Kidney tubule cell (primary cell): ENCODE measurements at regions not wholly inside any gene's neighbourhood (a gene's known extent, or its start where the extent isn't known, plus 50 kb on each side); places are given as distances from the start of the nearest gene placed in this dataset.
"Not testable (repeated sequence)": the region's sequence is repeated elsewhere in the genome, so short reads cannot be mapped to it uniquely, and the experiment has no call there.

Source experiments
- DNase-seq: peaks from one replicate; pipeline ENCODE4 v3.0.0-alpha.2; 2018; ENCODE audit warnings: low spot score

DNA sequence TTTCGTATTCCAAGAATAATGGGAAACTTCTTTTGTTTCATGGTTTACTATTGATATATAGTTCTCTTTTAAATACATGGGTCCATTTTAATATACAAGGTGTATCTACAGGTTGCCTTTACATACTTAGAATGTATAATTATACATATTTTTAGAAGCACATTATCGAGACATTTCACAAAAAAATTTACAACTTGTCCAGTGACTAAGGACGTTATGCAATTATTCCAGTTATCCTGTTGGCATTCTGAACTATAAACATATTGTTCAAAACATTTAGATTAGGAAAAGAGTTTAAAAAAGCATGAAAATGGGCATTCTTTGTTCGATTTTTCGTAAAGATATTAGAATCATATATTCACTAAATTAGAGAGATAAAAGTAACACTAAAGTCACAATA lies 344.6 kb upstream of the TMEFF2 start:
- no peak for DNase-seq

DNA sequence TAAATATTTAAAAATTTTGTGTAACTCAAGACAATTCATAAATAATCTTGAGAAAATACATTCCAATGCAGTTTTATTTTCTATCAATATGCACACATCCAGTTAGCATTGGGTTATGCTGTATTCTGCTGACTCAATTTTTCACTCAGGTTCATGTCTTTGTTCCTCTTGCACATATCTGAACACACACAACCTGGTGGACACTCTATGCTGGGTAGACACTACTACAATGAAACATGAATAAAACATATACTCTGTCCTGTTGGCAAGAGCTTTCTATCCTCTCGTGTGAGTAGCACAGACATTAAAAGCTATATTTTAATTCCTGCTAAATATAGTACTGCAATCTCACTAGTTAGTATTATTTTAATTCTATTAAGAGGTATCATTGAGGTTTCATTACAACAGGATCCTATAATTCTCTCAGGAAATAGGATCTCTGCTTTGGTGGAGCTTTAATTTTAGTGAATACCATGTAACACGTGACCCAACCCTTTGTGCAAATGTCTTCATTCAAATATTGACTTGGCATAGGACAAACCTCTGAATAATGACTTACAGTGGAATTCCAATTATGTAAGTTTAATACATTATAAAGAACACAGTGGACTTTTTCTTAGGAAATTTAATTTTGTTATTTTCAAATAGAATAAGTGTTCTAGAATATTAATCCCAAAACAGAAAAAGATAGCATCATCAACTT lies 342.3 kb upstream of the TMEFF2 start:
- no peak for DNase-seq

DNA sequence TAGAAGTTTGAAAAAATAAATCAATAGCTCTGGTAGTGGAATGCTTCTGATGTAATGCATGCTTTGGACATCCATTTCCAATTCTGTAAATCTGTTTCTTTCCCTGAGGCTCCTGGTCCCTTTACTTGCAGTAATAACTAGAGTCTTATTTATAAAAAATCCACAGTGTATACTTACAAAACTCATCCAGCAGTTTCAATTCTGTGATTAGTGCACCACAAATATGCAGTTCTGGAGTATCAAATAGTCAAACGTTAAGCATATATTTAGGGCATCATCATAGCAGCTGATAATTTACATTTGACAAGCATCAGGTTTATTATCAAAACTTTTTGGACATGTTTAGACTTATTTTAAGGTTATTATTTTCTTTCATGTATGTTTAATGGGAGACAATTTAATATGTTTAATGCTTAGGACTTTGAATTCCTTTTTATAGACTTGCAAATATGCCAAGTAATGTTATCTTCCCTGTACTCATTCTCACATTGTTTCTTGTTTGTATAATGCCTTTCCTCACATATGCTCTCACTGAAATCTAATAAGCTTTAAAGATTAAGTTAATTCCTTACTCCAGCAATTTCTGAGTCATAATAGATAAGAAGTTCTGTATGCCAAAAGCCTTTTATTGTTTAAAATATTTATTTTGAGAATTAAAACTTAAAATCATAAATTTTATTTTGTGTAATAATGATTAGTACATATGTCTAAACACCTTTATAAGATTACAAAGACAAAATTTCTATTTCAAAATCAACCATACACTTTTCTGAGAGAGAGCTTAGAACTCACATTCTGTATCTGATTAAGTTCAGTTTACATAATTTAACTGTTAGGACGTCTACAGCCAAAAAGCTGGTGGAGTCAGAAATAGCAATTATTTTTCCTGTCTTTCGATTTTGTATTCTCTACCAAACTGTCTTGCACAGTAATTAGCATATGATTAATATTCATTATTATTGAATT lies 341.5 kb upstream of the TMEFF2 start:
- no peak for DNase-seq

DNA sequence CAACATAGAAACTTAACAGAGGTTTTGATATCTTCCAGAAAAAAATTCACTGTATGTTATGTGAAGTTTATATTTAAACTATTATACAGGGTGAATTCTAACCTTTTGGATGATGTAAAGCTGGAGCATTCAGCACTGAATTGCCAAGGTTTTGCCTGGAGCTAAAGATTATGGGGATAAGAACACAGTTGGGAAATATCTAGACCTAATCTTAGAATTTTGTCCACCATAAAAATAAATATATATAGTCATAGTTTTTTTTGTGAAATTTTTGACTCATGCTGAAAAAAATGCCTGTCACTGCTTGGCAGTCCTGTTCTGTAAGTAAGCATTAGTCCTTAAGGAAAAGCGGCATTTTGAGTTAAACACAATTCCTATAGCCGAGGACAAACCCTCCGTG lies 339.3 kb upstream of the TMEFF2 start:
- no peak for DNase-seq

DNA sequence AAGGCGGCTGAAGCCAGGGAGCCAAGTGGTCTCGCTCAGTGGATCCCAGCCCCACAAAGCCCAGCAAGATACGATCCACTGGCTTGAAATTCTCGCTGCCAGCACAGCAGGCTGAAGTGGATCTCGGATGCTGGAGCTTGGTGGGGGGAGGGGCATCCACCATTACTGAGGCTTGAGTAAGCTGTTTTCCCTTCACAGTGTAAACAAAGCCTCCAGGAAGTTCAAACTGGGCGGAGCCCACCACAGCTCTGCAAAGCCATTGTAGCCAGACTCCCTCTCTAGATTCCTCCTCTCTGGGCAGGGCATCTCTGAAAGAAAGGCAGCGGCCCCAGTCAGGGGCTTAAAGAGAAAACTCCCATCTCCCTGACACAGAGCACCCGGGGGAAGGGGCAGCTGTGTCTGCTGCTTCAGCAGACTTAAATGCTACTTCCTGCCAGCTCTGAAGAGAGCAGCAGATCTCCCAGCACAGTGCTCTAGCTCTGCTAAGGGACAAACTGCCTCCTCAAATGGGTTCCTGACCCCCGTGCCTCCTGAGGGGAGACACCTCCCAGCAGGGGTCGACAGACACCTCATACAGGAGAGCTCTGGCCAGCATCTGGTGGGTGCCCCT lies 330.0 kb upstream of the TMEFF2 start:
- not testable (repeated sequence) for DNase-seq

DNA sequence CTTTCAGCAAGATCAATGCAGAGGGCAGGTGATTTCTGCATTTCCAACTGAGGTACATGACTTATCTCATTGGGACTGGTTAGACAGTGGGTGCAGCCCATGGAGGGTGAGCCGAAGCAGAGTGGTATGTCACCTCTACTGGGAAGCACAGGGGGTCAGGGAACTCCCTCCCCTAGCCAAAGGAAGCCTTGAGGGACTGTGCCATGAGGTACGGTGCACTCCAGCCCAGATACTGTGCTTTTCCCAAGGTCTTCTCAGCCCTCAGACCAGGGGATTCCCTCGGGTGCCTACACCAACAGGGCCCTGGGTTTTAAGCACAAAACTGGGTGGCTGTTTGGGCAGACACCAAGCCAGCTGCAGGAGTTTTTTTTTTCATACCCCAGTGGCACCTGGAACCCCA lies 329.5 kb upstream of the TMEFF2 start:
- DNase-seq: not testable (repeated sequence)

DNA sequence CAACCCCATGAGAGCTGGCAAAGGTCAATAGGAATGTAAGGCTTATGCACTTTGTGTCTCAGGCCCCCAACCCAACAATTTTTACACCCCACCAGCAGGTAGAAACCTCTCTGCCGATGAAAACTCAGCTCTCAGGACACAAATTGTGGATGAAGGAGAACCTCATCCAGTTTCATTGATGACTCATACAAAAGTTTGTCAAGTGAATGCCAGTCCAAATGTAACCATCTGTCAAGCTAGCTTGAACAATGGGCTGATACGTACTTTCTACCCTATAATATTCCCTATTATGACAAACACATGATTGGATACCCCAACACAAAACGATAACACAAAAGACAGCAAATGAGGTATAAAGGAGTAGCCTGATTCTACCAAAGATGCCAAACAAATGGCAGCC lies 321.2 kb upstream of the TMEFF2 start:
- no peak for DNase-seq

DNA sequence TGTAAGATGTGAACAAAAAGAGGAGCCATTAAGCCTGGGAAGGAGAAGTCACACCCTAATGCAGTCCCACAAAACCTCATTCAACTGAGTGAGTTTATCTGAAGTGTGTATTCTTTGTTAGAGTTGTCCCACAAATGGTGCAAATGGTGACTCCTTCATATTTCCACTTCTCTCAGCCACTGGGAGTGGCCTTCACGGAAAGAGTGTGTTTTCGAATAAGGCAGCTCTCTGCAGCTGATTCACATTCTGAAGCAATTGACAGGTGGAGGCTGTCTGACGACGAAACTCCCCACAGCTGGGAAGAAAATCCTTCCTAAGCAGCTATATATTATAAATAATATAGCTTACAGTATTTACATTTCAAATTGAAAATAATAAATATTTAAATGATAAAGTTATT lies 318.8 kb upstream of the TMEFF2 start:
- DNase-seq: no peak

DNA sequence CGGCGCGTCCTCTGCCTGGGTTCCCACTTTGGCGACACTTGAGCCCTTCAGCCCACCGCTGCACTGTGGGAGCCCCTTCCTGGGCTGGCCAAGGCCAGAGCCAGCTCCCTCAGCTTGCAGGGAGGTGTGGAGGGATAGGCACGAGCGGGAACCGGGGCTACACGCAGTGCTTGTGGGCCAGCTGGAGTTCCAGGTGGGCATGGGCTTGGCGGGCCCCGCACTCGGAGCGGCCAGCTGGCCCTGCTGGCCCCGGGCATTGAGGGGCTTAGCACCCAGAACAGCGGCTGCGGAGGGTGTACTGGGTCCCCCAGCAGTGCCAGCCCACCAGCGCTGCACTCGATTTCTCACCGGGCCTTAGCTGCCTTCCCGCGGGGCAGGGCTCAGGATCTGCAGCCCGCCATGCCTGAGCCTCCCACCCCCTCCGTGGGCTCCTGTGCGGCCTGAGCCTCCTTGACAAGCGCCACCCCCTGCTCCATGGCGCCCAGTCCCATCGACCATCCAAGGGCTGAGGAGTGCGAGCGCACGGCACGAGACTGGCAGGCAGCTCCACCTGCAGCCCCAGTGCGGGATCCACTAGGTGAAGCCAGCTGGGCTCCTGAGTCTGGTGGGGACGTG lies 313.2 kb upstream of the TMEFF2 start:
- DNase-seq: not testable (repeated sequence)

DNA sequence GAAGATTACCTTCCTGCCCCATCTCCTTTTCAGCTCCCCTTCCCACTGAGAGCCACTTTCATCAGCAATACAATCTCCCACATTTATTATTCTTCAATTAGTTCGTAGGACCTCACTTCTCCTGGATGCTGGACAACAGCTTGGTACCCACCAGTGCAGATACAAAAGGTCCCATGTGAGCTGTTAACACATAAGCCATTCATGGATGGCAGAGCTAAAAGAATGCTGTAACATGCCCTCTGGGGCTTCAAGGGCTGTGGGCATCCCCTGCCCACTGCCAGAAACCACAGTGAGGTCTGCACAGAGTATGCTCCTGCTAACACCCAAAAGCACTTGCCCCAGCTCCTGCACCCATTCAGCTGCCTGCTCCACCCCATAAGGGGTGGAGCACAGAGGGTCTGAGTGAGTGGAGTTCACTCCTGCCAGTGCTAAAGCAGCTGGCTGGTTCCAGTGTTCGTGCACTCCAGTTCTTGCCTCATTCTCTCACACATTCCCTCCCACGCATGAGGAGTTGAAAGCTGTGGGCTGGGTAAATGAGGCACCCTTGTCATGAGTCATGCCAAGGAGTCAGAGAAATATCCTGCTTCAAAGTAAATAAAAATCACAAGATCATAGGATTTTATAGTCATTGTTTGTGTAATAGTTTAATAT lies 305.9 kb upstream of the TMEFF2 start:
- DNase-seq: peak; percentile 89

DNA sequence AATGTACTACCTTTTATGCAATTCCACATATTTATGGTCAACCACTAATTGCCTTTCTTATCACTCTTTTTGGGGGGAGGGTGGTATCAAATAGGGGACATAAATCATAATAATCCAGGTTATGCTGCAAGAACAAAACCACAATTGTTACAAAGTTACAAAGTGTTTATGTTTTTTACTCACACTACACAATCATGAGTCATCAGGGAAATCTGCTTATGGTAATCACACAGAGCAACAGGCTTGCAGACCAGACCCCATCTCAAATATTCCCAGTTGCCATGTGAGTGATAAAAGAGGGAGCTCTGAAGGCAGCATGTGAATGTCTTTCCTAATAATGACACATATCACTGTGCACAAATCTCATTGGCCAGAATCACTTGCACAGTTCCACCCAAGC lies 304.7 kb upstream of the TMEFF2 start:
- peak; percentile 7 for DNase-seq

DNA sequence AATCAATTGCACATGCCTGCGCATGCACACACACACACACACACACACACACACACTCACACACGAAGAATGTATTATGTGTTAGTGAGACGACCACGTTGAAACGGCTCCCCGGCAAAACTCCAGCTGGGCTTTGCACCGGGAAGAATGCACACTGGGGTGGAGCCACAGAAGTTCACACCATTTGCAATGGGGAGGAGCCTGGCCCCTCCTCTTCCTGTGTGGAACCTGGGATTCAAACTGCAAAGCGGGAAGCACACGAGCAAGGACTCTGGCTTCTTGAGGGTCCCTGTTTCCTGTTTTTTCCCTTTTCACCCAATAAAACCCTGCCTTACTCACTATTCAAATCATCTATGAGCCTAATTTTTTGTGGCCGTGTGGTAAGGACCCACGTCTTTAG lies 304.0 kb upstream of the TMEFF2 start:
- no peak for DNase-seq

DNA sequence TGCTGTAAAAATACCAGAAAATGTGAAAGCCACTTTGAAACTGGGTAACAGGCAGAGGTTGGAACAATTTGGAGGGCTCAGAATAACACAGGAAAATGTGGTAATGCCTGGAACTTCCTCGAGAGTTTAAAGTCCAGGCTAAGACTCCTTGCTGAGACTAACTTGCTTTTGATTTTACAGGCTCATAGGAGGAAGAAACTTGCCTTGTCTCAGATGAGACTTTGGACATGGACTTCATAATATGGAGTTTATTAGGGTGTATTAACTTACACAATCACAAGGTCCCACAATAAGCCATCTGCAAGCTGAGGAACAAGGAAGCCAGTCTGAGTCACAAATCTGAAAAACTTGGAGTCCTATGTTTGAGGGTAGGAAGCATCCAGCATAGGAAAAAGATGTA lies 293.4 kb upstream of the TMEFF2 start:
- DNase-seq: not testable (repeated sequence)

DNA sequence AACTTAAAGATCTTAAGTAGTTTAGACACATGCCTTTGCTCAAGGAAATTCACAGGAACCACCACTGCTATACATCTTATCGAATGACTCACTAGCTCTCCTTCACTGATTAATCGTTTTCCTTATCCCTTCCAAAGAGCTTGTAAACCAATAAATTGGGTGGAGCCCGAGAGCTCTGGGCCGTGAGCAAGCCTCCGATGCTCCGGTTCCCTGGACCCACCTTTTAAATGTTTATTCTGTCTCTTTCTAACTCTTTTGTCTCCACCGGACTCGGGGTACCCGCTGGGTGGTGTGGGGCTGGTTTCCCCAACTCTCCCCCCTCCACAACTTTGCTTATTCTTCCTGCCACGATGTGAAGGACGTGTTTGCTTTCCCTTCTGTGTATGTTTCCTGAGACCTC lies 292.9 kb upstream of the TMEFF2 start:
- no peak for DNase-seq

DNA sequence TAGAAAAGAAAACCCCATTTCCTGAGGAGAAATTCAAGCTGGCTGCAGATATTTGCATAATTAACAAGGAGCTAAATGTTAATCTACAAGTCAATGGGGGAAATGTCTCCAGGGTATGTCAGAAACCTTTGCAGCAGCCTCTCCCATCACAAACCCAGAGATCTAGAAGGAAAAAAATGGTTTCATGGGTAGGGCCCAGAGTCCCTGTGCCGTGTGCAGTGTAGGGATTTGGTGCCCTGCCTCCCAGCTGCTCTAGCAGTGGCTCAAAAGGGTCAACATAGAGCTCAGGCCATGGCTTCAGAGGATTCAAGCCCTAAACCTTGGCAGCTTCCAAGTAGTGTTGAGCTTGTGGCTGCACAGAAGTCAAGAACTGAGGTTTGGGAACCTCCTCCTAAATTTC lies 290.2 kb upstream of the TMEFF2 start:
- DNase-seq: no peak

DNA sequence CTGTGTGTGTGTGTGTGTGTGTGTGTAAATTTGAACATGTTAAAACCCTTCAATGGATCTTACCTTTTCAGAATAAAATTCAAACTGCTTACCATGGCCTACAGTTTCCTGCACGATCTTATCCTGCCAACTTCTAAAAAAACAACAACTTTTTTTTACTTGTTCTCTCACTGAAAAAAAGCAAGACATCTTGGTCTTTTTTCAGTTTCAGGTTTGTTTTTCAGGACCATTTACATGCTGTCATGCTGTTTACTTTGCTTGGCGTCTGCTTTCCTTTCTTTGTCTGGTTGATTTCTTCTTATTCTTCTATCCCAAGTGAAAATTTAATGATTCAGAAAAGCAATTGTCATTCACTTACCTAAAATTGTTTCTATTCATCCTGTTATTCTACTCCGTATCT lies 286.3 kb upstream of the TMEFF2 start:
- no peak for DNase-seq

DNA sequence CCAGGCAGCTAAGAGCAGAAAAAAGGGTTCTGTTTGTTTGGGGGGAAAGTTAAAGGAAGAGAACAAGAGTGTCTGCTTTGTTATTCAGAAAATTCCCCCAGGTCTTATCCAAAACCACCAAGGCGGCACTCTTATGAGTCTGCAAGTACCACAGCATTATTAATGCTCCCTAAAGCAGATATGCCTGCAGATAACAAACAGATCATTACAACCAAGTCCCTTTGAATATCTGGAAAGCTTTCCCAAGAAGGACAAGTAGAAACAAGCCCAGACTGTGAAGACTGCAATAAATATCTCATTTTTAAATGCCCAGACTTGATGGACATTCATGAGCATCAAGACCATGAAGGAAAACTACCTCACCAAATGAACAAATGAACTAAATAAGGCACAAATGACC lies 278.6 kb upstream of the TMEFF2 start:
- DNase-seq: no peak

DNA sequence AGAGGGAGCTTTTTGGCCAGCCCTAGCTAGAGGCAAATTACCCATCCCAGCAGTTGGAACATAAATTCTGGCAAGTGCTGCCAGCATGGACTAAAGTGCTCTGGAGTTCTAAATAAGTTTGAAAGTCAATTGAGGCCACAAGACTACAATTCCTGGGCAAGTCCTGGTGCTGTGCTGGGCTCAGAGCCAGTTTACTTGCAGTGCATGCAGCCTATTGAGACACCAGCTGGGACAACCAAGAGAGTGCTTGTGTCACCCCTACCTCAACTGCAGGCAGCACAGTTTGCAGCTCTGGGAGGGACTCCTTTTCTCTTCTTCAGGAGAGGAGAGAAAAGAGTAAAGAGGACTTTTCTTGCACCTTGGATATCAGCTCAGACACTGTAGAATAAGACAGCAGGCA lies 277.2 kb upstream of the TMEFF2 start:
- DNase-seq: no peak

DNA sequence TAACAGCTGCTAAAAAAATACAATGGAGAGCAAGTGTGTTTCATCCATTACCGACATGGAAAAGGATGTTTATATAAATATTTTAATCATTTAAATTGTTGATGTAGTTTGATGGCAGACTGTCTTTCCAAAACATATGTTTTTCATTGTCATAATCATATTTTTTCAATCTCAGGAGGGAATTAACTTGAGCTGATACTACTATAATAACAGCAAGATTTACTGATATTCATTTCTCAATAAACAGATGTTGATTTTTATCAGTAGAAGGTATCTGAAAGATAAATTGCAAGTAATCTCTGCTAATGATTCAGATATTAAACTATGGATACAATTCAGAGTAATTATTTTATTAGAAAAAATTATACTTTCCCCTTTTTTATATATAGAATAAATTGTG lies 274.9 kb upstream of the TMEFF2 start:
- DNase-seq: no peak

DNA sequence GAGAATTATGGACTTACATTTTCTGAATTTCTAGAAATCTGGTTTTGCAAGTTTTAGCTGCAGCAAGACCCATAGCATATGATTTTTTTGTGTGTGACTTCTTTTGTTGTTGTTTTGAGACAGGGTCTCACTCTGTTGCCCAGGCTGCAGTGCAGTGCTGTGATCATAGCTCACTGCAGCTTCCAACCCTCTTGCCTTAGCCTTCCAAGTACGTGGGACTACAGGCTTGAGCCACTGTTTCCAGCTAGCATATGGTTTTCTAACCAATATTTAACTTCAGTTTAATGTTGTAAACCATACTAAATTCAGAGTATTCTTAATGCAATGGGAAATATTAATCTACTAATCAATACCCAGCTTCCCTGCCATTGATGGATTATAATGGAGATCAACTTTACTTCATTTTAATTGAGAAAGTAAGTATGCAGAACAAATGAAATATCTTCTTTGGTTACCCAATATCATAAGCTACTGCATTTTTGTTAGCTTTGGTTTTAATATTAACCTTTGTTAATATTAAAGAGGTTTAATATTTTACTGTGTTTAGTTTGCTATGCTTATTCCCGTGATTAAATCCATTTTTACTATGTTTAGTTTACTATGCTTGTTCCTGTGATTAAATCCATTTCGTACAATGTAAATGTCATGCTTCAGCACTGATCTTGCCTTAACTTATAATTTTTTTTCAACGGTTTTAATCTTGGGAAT lies 273.4 kb upstream of the TMEFF2 start:
- no peak for DNase-seq

DNA sequence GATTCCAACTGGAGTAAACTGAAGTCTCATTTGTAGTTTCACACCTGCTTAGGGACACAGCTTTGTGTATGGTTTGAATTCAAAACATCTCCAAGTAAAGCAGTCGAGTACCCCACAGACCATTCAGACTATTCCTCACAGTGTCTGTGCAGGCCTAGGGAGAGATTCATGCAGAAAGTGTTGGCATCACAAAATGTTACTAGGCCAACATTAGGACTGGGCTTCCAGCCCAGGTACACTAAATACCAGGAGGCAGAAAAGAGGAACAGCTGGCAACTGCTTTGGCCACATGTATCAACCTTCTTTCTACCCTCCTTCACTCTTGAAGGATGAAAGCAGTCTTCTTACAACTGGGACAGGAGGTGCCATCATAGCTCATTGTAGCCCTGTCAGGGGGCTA lies 270.4 kb upstream of the TMEFF2 start:
- DNase-seq: no peak
